ENCODE measurements at regions not wholly inside any gene's neighbourhood (a gene's known extent, or its start where the extent isn't known, plus 50 kb on each side); places are given as distances from the start of the nearest gene placed in this dataset.
"Not testable (repeated sequence)": the region's sequence is repeated elsewhere in the genome, so short reads cannot be mapped to it uniquely, and the experiment has no call there.

GRCh38 chrX:28170713-28171112, 189.5 kb upstream of the DCAF8L1 start:
- Mint-ChIP-seq H3K9me3 (no peaks in the 10 kb centered on the region), H3K4me3 (no peak overlapping the region), H3K27me3 (no peaks in the 10 kb centered on the region), H3K4me1 (ENCODE audit: low read depth) (no peaks in the 10 kb centered on the region), H3K27ac (no peak overlapping the region), H3K36me3 (ENCODE audit: low read depth) (no peaks in the 10 kb centered on the region)
- intact Hi-C loops (cut with micrococcal nuclease) = no loop called here

GRCh38 chrX:28158019-28158777, 176.9 kb upstream of the DCAF8L1 start:
- H3K27ac Mint-ChIP-seq = no peak overlapping the region
- H3K4me1 Mint-ChIP-seq (ENCODE audit: low read depth) = no peaks in the 10 kb centered on the region
- H3K9me3 Mint-ChIP-seq = no peaks in the 10 kb centered on the region
- no peaks in the 10 kb centered on the region for H3K36me3 Mint-ChIP-seq (ENCODE audit: low read depth)
- no peaks in the 10 kb centered on the region for H3K27me3 Mint-ChIP-seq
- intact Hi-C loops (cut with micrococcal nuclease) = no loop called here
- no peak overlapping the region for H3K4me3 Mint-ChIP-seq

GRCh38 chrX:28152263-28152662, 171.0 kb upstream of the DCAF8L1 start:
- H3K4me1 Mint-ChIP-seq (ENCODE audit: low read depth); H3K4me3 Mint-ChIP-seq; intact Hi-C loops (cut with micrococcal nuclease); H3K27ac Mint-ChIP-seq; H3K36me3 Mint-ChIP-seq (ENCODE audit: low read depth); H3K27me3 Mint-ChIP-seq: not testable (repeated sequence)
- peaks cover 20% of the 10 kb centered on the region for H3K9me3 Mint-ChIP-seq

- intact Hi-C loops (cut with micrococcal nuclease) = no loop called here
- Mint-ChIP-seq H3K4me3 (no peak overlapping the region), H3K9me3 (no peaks in the 10 kb centered on the region), H3K4me1 (ENCODE audit: low read depth) (no peaks in the 10 kb centered on the region), H3K36me3 (ENCODE audit: low read depth) (no peaks in the 10 kb centered on the region), H3K27ac (no peak overlapping the region), H3K27me3 (no peaks in the 10 kb centered on the region)
These were observed 154.3 kb upstream of the DCAF8L1 start for GRCh38 chrX:28135378-28136047.

- intact Hi-C loops (cut with micrococcal nuclease) = no loop called here
- no peaks in the 10 kb centered on the region for H3K9me3 Mint-ChIP-seq
- H3K27ac Mint-ChIP-seq = no peak overlapping the region
- H3K4me3 Mint-ChIP-seq = no peak overlapping the region
- no peaks in the 10 kb centered on the region for H3K27me3 Mint-ChIP-seq
- no peaks in the 10 kb centered on the region for H3K4me1 Mint-ChIP-seq (ENCODE audit: low read depth)
- no peaks in the 10 kb centered on the region for H3K36me3 Mint-ChIP-seq (ENCODE audit: low read depth)
These were observed 152.5 kb upstream of the DCAF8L1 start for GRCh38 chrX:28133763-28134162.

- H3K27me3 Mint-ChIP-seq = no peaks in the 10 kb centered on the region
- no peaks in the 10 kb centered on the region for H3K9me3 Mint-ChIP-seq
- intact Hi-C loops (cut with micrococcal nuclease) = no loop called here
- no peak overlapping the region for H3K27ac Mint-ChIP-seq
- H3K4me3 Mint-ChIP-seq = no peak overlapping the region
- H3K36me3 Mint-ChIP-seq (ENCODE audit: low read depth) = no peaks in the 10 kb centered on the region
- no peaks in the 10 kb centered on the region for H3K4me1 Mint-ChIP-seq (ENCODE audit: low read depth)
These were observed 146.4 kb upstream of the DCAF8L1 start for GRCh38 chrX:28127662-28128061.

- Mint-ChIP-seq H3K36me3 (ENCODE audit: low read depth) (no peaks in the 10 kb centered on the region), H3K9me3 (no peaks in the 10 kb centered on the region), H3K27ac (no peak overlapping the region), H3K4me1 (ENCODE audit: low read depth) (no peaks in the 10 kb centered on the region), H3K4me3 (no peak overlapping the region), H3K27me3 (no peaks in the 10 kb centered on the region)
- intact Hi-C loops (cut with micrococcal nuclease) = no loop called here
These were observed 145.6 kb upstream of the DCAF8L1 start for GRCh38 chrX:28126886-28127285.

- intact Hi-C loops (cut with micrococcal nuclease) = no loop called here
- no peaks in the 10 kb centered on the region for H3K4me1 Mint-ChIP-seq (ENCODE audit: low read depth)
- H3K4me3 Mint-ChIP-seq = no peak overlapping the region
- H3K36me3 Mint-ChIP-seq (ENCODE audit: low read depth) = no peaks in the 10 kb centered on the region
- no peak overlapping the region for H3K27ac Mint-ChIP-seq
- no peaks in the 10 kb centered on the region for H3K9me3 Mint-ChIP-seq
- H3K27me3 Mint-ChIP-seq = no peaks in the 10 kb centered on the region
These were observed 143.2 kb upstream of the DCAF8L1 start for GRCh38 chrX:28124416-28124815.

- H3K27ac Mint-ChIP-seq; H3K27me3 Mint-ChIP-seq; intact Hi-C loops (cut with micrococcal nuclease); H3K4me3 Mint-ChIP-seq; H3K4me1 Mint-ChIP-seq (ENCODE audit: low read depth); H3K9me3 Mint-ChIP-seq; H3K36me3 Mint-ChIP-seq (ENCODE audit: low read depth): not testable (repeated sequence)
These were observed 139.5 kb upstream of the DCAF8L1 start for GRCh38 chrX:28120580-28121245.

- intact Hi-C loops (cut with micrococcal nuclease) = no loop called here
- Mint-ChIP-seq H3K27ac (no peak overlapping the region), H3K36me3 (ENCODE audit: low read depth) (no peaks in the 10 kb centered on the region), H3K4me3 (no peak overlapping the region), H3K4me1 (ENCODE audit: low read depth) (no peaks in the 10 kb centered on the region), H3K27me3 (no peaks in the 10 kb centered on the region), H3K9me3 (no peaks in the 10 kb centered on the region)
These were observed 138.8 kb upstream of the DCAF8L1 start for GRCh38 chrX:28120072-28120471.

- intact Hi-C loops (cut with micrococcal nuclease) = no loop called here
- no peaks in the 10 kb centered on the region for H3K9me3 Mint-ChIP-seq
- no peak overlapping the region for H3K4me3 Mint-ChIP-seq
- H3K27ac Mint-ChIP-seq = no peak overlapping the region
- no peaks in the 10 kb centered on the region for H3K4me1 Mint-ChIP-seq (ENCODE audit: low read depth)
- no peaks in the 10 kb centered on the region for H3K27me3 Mint-ChIP-seq
- no peaks in the 10 kb centered on the region for H3K36me3 Mint-ChIP-seq (ENCODE audit: low read depth)
These were observed 127.1 kb upstream of the DCAF8L1 start for GRCh38 chrX:28108186-28108945.

- Mint-ChIP-seq H3K9me3 (peaks cover 9% of the 10 kb centered on the region), H3K36me3 (ENCODE audit: low read depth) (no peaks in the 10 kb centered on the region), H3K27me3 (no peaks in the 10 kb centered on the region), H3K4me1 (ENCODE audit: low read depth) (no peaks in the 10 kb centered on the region), H3K4me3 (no peak overlapping the region), H3K27ac (no peak overlapping the region)
- intact Hi-C loops (cut with micrococcal nuclease) = no loop called here
These were observed 117.9 kb upstream of the DCAF8L1 start for GRCh38 chrX:28099166-28099565.

- H3K27ac Mint-ChIP-seq = no peak overlapping the region
- H3K4me1 Mint-ChIP-seq (ENCODE audit: low read depth) = no peaks in the 10 kb centered on the region
- no peak overlapping the region for H3K4me3 Mint-ChIP-seq
- no peaks in the 10 kb centered on the region for H3K36me3 Mint-ChIP-seq (ENCODE audit: low read depth)
- no peaks in the 10 kb centered on the region for H3K27me3 Mint-ChIP-seq
- intact Hi-C loops (cut with micrococcal nuclease) = no loop called here
- H3K9me3 Mint-ChIP-seq = no peaks in the 10 kb centered on the region
These were observed 104.4 kb upstream of the DCAF8L1 start for GRCh38 chrX:28085653-28086052.

- Mint-ChIP-seq H3K4me1 (ENCODE audit: low read depth) (no peaks in the 10 kb centered on the region), H3K27me3 (no peaks in the 10 kb centered on the region), H3K36me3 (ENCODE audit: low read depth) (no peaks in the 10 kb centered on the region), H3K27ac (no peak overlapping the region), H3K4me3 (no peak overlapping the region), H3K9me3 (no peaks in the 10 kb centered on the region)
- intact Hi-C loops (cut with micrococcal nuclease) = no loop called here
These were observed 77.7 kb upstream of the DCAF8L1 start for GRCh38 chrX:28058901-28059300.

Data from dendritic cell treated with granulocyte-macrophage colony-stimulating factor and Interleukin-4, amounts not matched to agents 40 ng/mL and 50 ng/mL, for 4 days (primary cell).